ENCODE measurements at regions not wholly inside any gene's neighbourhood (a gene's known extent, or its start where the extent isn't known, plus 50 kb on each side); places are given as distances from the start of the nearest gene placed in this dataset.

DNA sequence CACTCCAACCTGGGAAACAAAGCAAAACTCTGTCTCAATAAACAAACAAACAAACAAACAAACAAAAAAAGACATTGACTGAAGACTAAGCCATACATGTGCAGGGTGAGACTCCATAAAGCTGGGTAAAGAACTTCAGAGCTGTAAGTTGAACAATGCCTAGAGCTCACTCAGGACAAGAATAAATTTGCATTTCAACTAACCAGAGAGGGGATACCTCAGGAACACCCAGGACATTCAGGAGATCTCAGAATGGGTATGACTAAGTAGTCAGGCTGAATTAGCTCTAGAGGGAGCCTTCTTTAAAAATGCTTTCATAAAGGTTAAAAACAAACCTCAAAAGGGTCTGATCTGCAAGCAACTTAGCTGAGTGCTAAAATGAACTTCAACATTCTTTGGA, 267.7 kb upstream of the DIO3 start:
- TF ChIP-seq CTCF (IDR thresholded peaks at IDR 0.05; ENCODE audit: extremely low read depth in 1 of 2, insufficient read depth in 1 of 2, low read depth in 1 of 2, low read length in 2 of 2) (no peak), JUN (IDR thresholded peaks at IDR 0.05; ENCODE audit: borderline replicate concordance, insufficient read depth, insufficient read length, low read depth) (no peak), FOS (IDR thresholded peaks at IDR 0.05; ENCODE audit: borderline replicate concordance, insufficient read depth, low read length) (no peak), POLR2A (IDR thresholded peaks at IDR 0.05; ENCODE audit: low read depth, low read length) (no peak), EZH2 (IDR thresholded peaks at IDR 0.05; ENCODE audit: borderline replicate concordance, low read depth, low read length, severe bottlenecking) (no peak), MYC (IDR thresholded peaks at IDR 0.05; ENCODE audit: low read depth, low read length) (no peak), GATA2 (IDR thresholded peaks at IDR 0.05; ENCODE audit: insufficient read depth, insufficient read length, low read depth, low read length) (no peak), POLR2AphosphoS5 (IDR thresholded peaks at IDR 0.05; ENCODE audit: insufficient read depth, low read depth, low read length) (no peak)
- TF ChIP-seq, protein P1, sequence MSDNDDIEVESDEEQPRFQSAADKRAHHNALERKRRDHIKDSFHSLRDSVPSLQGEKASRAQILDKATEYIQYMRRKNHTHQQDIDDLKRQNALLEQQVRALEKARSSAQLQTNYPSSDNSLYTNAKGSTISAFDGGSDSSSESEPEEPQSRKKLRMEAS (IDR thresholded peaks at IDR 0.05; ENCODE audit: insufficient read depth, insufficient read length) = no peak
- H3K27ac ChIP-seq (ENCODE audit: insufficient read depth, low read depth, low read length) = no peak overlapping the region
- H3K27me3 ChIP-seq (ENCODE audit: control insufficient read depth in 2 of 2, insufficient read depth in 2 of 2, low read length in 2 of 2) = no peaks in the 10 kb centered on the region
- ChIA-PET CTCF (no interaction called here), POLR2A (no interaction called here)
- H3K4me1 ChIP-seq (ENCODE audit: control insufficient read depth, extremely low read depth, insufficient read depth, low read length) = no peaks in the 10 kb centered on the region
- DNase-seq (ENCODE audit: low read depth, low spot score) (no peak), FAIRE-seq (no peak)
- H3K9ac ChIP-seq (replicated peaks; ENCODE audit: extremely low read depth, insufficient read depth, low read length) = no peak overlapping the region
- H3K36me3 ChIP-seq (ENCODE audit: control insufficient read depth in 2 of 2, extremely low read depth in 1 of 2, insufficient read depth in 2 of 2, low read length in 2 of 2) = no peaks in the 10 kb centered on the region
- no peaks in the 10 kb centered on the region for H3K79me2 ChIP-seq (ENCODE audit: control insufficient read depth, insufficient read depth, low read length)
- H2AFZ ChIP-seq (ENCODE audit: low read depth, low read length) = no peak overlapping the region
- BruUV-seq (replicated peaks) = no TSS peak
- H4K20me1 ChIP-seq (replicated peaks; ENCODE audit: control insufficient read depth, extremely low read depth, insufficient read depth, low read length) = no peaks in the 10 kb centered on the region
- dilution Hi-C loops (cut with MboI; ENCODE audit: extremely low pct_ligation_motif_present, low sequenced_read_pairs) = no loop called here
- H3K4me3 ChIP-seq (replicated peaks in 1 of 3; ENCODE audit: insufficient read depth in 1 of 3, low read depth in 1 of 3, low read length in 3 of 3) = no peak overlapping the region
- no peak overlapping the region for H3K4me2 ChIP-seq (ENCODE audit: insufficient read depth, low read length)
- H3K9me1 ChIP-seq (replicated peaks; ENCODE audit: control insufficient read depth, extremely low read depth, insufficient read depth, low read length) = no peaks in the 10 kb centered on the region
- intact Hi-C loops (cut with micrococcal nuclease) = no loop called here
- H3K9me3 ChIP-seq (replicated peaks; ENCODE audit: control insufficient read depth, insufficient read depth, low read length) = no peaks in the 10 kb centered on the region

All from endothelial cell of umbilical vein (primary cell).